ENCODE measurements at regions not wholly inside any gene's neighbourhood (a gene's known extent, or its start where the extent isn't known, plus 50 kb on each side); places are given as distances from the start of the nearest gene placed in this dataset.

DNA sequence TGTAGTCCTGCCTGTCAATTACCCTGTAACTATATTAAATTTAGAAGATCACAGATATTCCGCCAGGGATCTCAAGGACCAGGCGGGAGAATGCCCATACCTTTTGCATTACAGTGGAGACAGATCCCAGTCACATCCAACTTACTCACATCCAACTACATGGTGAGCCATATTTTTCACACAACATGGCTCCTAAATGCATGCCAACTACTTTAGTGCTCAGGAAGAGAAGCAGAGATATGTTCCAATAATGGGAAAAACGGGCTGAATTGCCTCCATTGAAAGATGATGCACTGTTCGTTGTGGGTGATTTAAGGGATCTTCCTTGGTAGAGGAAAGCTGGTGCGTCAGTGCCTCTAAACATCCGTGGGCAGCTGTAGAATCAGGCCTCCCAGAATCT, 304.5 kb downstream of the CD83 start:
- H3K4me3 ChIP-seq (ENCODE audit: low read depth, low read length) = no peak overlapping the region
- no peak for TF ChIP-seq CTCF (conservative IDR thresholded peaks at IDR 0.05; ENCODE audit: low read depth, low read length)
- DNase-seq (ENCODE audit: low read depth) = no peak

DNA sequence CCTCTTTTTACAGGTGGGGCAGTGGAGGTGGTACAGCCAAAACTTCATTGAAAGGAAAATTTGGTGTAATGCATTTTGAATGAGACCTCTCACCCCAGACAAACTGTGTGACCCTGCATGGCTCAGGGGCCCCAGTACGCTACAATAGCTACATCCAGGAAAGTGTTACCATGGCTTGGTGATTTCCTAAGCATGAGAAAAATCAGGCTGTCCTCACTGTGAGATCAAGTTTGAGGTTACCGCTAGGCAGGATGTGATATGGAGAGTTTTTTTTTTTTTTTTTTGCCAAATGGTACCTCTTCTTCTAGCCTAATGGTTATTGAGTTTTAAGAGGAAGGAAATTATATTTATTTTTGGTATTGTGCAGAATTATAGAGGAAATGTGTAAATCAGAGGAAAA, 305.3 kb downstream of the CD83 start:
- DNase-seq (ENCODE audit: low read depth) = no peak
- no peak overlapping the region for H3K4me3 ChIP-seq (ENCODE audit: low read depth, low read length)
- no peak for TF ChIP-seq CTCF (conservative IDR thresholded peaks at IDR 0.05; ENCODE audit: low read depth, low read length)

GRCh38 chr6:14423330-14423729, 305.8 kb downstream of the CD83 start:
- no peak overlapping the region for H3K4me3 ChIP-seq (ENCODE audit: low read depth, low read length)
- no peak for TF ChIP-seq CTCF (conservative IDR thresholded peaks at IDR 0.05; ENCODE audit: low read depth, low read length)
- DNase-seq (ENCODE audit: low read depth) = no peak

GRCh38 chr6:14423955-14424354, 306.4 kb downstream of the CD83 start:
- no peak overlapping the region for H3K4me3 ChIP-seq (ENCODE audit: low read depth, low read length)
- no peak for TF ChIP-seq CTCF (conservative IDR thresholded peaks at IDR 0.05; ENCODE audit: low read depth, low read length)
- DNase-seq (ENCODE audit: low read depth) = no peak

GRCh38 chr6:14425805-14426204, 308.2 kb downstream of the CD83 start:
- DNase-seq (ENCODE audit: low read depth) = no peak
- H3K4me3 ChIP-seq (ENCODE audit: low read depth, low read length) = no peak overlapping the region
- TF ChIP-seq CTCF (conservative IDR thresholded peaks at IDR 0.05; ENCODE audit: low read depth, low read length) = no peak

GRCh38 chr6:14426281-14426680, 308.7 kb downstream of the CD83 start:
- H3K4me3 ChIP-seq (ENCODE audit: low read depth, low read length) = no peak overlapping the region
- no peak for TF ChIP-seq CTCF (conservative IDR thresholded peaks at IDR 0.05; ENCODE audit: low read depth, low read length)
- no peak for DNase-seq (ENCODE audit: low read depth)

GRCh38 chr6:14428269-14428668, 310.7 kb downstream of the CD83 start:
- TF ChIP-seq CTCF (conservative IDR thresholded peaks at IDR 0.05; ENCODE audit: low read depth, low read length) = no peak
- no peak overlapping the region for H3K4me3 ChIP-seq (ENCODE audit: low read depth, low read length)
- DNase-seq (ENCODE audit: low read depth) = no peak

Measured in epithelial cell of proximal tubule (primary cell).